Liver (tissue), 8 donors: ENCODE measurements at regions not wholly inside any gene's neighbourhood (a gene's known extent, or its start where the extent isn't known, plus 50 kb on each side); places are given as distances from the start of the nearest gene placed in this dataset.

Experiments used
- DNase-seq: peaks from one replicate; pipeline ENCODE4 v3.0.0-alpha.2; 2017; ENCODE audit warnings: low spot score
- H3K27ac ChIP-seq, 2 donors: one replicate each; pipeline ENCODE4 v1.7.0; 2013; ENCODE audit warnings: inconsistent platforms in 2 of 2, low read length in 2 of 2, control low read depth in 1 of 2, low read depth in 1 of 2, mild to moderate bottlenecking in 1 of 2
- H3K27me3 ChIP-seq, 4 donors: one replicate each; pipeline versions ENCODE4 v1.6.1 to v1.7.0; 2013; ENCODE audit warnings: low read length in 3 of 4, inconsistent platforms in 1 of 4, mild to moderate bottlenecking in 1 of 4, moderate library complexity in 1 of 4; ENCODE audit not compliant: control insufficient read depth in 4 of 4, insufficient read depth in 4 of 4
- H3K36me3 ChIP-seq, 4 donors: one replicate each; pipeline versions ENCODE4 v1.6.1 to v1.7.0; 2013; ENCODE audit warnings: low read length in 3 of 4, mild to moderate bottlenecking in 3 of 4, low read depth in 1 of 4, moderate library complexity in 1 of 4; ENCODE audit not compliant: control insufficient read depth in 4 of 4, insufficient read depth in 3 of 4
- H3K4me1 ChIP-seq, 4 donors: one replicate each; pipeline versions ENCODE4 v1.6.1 to v1.7.0; 2013; ENCODE audit warnings: low read length in 3 of 4, mild to moderate bottlenecking in 3 of 4, moderate library complexity in 1 of 4; ENCODE audit not compliant: control insufficient read depth in 4 of 4, insufficient read depth in 4 of 4
- H3K4me3 ChIP-seq, 3 donors: one replicate each; pipeline versions ENCODE4 v1.6.1 to v1.7.0; 2013; ENCODE audit warnings: low read length in 3 of 3, control low read depth in 1 of 3, low read depth in 1 of 3, mild to moderate bottlenecking in 1 of 3
- H3K9ac ChIP-seq, 2 donors: one replicate each; pipeline ENCODE4 v1.7.0; 2013; ENCODE audit warnings: low read length in 2 of 2, mild to moderate bottlenecking in 2 of 2, moderate library complexity in 2 of 2, control low read depth in 1 of 2, low read depth in 1 of 2
- H3K9me3 ChIP-seq, 4 donors: one replicate each; pipeline versions ENCODE4 v1.6.1 to v1.7.0; 2013; ENCODE audit warnings: low read length in 3 of 4; ENCODE audit not compliant: control insufficient read depth in 4 of 4
- ATF3 ChIP-seq: IDR thresholded peaks from 2 replicates; pipeline ENCODE4 v1.6.1; 2016; ENCODE audit warnings: antibody characterized with exemption
- CTCF ChIP-seq: fragments of 150-350 bp; IDR thresholded peaks from 2 replicates; pipeline ENCODE4 v1.5.1; 2017; ENCODE audit warnings: improper control_type of control experiment, low read depth, low read length; ENCODE audit not compliant: missing input control
- EGR1 ChIP-seq, 2 donors: IDR thresholded peaks; 2 replicates each; pipeline ENCODE4 v1.6.1; 2016 to 2018; ENCODE audit warnings: antibody characterized with exemption in 2 of 2, low read depth in 2 of 2
- FOXA1 ChIP-seq: IDR thresholded peaks from 2 replicates; pipeline ENCODE4 v1.6.1; 2016; ENCODE audit warnings: antibody characterized with exemption
- FOXA2 ChIP-seq: IDR thresholded peaks from 2 replicates; pipeline ENCODE4 v1.6.1; 2016; ENCODE audit warnings: antibody characterized with exemption
- GABPA ChIP-seq, 2 donors: IDR thresholded peaks in 1 of 2; conservative IDR thresholded peaks in 1 of 2; 2 replicates each; pipeline ENCODE4 v1.6.1; 2016; ENCODE audit warnings: antibody characterized with exemption in 2 of 2, mild to moderate bottlenecking in 1 of 2, moderate library complexity in 1 of 2
- HNF4A ChIP-seq, 2 donors: conservative IDR thresholded peaks; 2 replicates each; pipeline ENCODE4 v1.6.1; 2016; ENCODE audit warnings: antibody characterized with exemption in 2 of 2, mild to moderate bottlenecking in 2 of 2
- HNF4G ChIP-seq: IDR thresholded peaks from 2 replicates; pipeline ENCODE4 v1.6.1; 2016; ENCODE audit warnings: antibody characterized with exemption
- JUND ChIP-seq, 2 donors: IDR thresholded peaks; 2 replicates each; pipeline ENCODE4 v1.6.1; 2016; ENCODE audit warnings: antibody characterized with exemption in 2 of 2
- MAX ChIP-seq: IDR thresholded peaks from 2 replicates; pipeline ENCODE4 v1.6.1; 2016; ENCODE audit warnings: antibody characterized with exemption
- NR2F2 ChIP-seq: IDR thresholded peaks from 2 replicates; pipeline ENCODE4 v1.6.1; 2016; ENCODE audit warnings: antibody characterized with exemption
- RAD21 ChIP-seq, 2 donors: IDR thresholded peaks; 2 replicates each; pipeline ENCODE4 v1.6.1; 2016; ENCODE audit warnings: antibody characterized with exemption in 2 of 2, mild to moderate bottlenecking in 2 of 2
- RXRA ChIP-seq, 2 donors: IDR thresholded peaks; 2 replicates each; pipeline ENCODE4 v1.6.1; 2017 to 2018; ENCODE audit warnings: antibody characterized with exemption in 2 of 2, mild to moderate bottlenecking in 1 of 2
- SP1 ChIP-seq: IDR thresholded peaks from 2 replicates; pipeline ENCODE4 v1.6.1; 2018; ENCODE audit warnings: antibody characterized with exemption, mild to moderate bottlenecking
- TAF1 ChIP-seq: conservative IDR thresholded peaks from 2 replicates; pipeline ENCODE4 v1.6.1; 2016; ENCODE audit warnings: antibody characterized with exemption, mild to moderate bottlenecking
- YY1 ChIP-seq: IDR thresholded peaks from 2 replicates; pipeline ENCODE4 v1.6.1; 2016; ENCODE audit warnings: antibody characterized with exemption, mild to moderate bottlenecking
- WGBS: extraction: QIAGEN DNeasy Blood & Tissue Kit; methylation state at CpG from one replicate; pipeline ENCODE4 v1.1.7; 2013; 5-methylcytosine and 5-hydroxymethylcytosine counted together
- TF ChIP-seq, protein P1 (sequence below): IDR thresholded peaks from 2 replicates; pipeline ENCODE4 v1.6.1; 2016; ENCODE audit warnings: antibody characterized with exemption, mild to moderate bottlenecking
- TF ChIP-seq, protein P2 (sequence below): IDR thresholded peaks from 2 replicates; pipeline ENCODE4 v1.6.1; 2016; ENCODE audit warnings: antibody characterized with exemption
- donor health status: healthy.
- donor health status: healthy.
- donor health status: healthy.
- donor health status: healthy.
- donor health status: healthy.

DNA sequence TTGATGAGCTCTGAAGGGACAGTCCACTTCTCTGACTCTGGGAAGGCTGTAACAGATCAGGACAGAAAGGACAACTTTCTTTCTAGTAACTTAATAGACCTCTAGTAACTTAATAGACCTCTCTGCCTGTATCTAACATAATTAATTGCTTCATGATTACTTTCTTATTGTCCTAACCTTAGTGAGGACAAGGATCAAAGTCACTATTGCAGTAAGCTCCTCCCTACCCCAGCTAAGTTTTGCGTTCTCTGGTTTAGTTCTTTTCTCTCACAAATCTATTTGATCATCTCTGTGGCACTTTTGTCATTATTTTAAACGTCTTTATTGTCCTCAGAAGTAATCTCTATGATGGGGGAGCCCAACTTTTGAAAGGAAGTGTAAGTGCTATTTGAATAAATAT is 125.5 kb upstream of the UGP2 start:
- H3K4me3 ChIP-seq = no peak overlapping the region
- TF ChIP-seq FOXA1 (no peak), HNF4G (no peak), ATF3 (no peak), HNF4A (conservative IDR thresholded peaks at IDR 0.05) (peak; percentile 53 to 65), EGR1 (IDR thresholded peaks at IDR 0.05; ENCODE audit: low read depth in 2 of 2) (no peak), RXRA (IDR thresholded peaks at IDR 0.05) (peak in 1 of 2 donors; percentile 32), SP1 (no peak), RAD21 (IDR thresholded peaks at IDR 0.05) (no peak), JUND (IDR thresholded peaks at IDR 0.05) (no peak), NR2F2 (no peak), GABPA (IDR thresholded peaks at IDR 0.05 in 1 of 2, conservative IDR thresholded peaks at IDR 0.05 in 1 of 2) (no peak), YY1 (no peak)
- TF ChIP-seq, protein P1, sequence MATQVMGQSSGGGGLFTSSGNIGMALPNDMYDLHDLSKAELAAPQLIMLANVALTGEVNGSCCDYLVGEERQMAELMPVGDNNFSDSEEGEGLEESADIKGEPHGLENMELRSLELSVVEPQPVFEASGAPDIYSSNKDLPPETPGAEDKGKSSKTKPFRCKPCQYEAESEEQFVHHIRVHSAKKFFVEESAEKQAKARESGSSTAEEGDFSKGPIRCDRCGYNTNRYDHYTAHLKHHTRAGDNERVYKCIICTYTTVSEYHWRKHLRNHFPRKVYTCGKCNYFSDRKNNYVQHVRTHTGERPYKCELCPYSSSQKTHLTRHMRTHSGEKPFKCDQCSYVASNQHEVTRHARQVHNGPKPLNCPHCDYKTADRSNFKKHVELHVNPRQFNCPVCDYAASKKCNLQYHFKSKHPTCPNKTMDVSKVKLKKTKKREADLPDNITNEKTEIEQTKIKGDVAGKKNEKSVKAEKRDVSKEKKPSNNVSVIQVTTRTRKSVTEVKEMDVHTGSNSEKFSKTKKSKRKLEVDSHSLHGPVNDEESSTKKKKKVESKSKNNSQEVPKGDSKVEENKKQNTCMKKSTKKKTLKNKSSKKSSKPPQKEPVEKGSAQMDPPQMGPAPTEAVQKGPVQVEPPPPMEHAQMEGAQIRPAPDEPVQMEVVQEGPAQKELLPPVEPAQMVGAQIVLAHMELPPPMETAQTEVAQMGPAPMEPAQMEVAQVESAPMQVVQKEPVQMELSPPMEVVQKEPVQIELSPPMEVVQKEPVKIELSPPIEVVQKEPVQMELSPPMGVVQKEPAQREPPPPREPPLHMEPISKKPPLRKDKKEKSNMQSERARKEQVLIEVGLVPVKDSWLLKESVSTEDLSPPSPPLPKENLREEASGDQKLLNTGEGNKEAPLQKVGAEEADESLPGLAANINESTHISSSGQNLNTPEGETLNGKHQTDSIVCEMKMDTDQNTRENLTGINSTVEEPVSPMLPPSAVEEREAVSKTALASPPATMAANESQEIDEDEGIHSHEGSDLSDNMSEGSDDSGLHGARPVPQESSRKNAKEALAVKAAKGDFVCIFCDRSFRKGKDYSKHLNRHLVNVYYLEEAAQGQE = no peak
- TF ChIP-seq, protein P2, sequence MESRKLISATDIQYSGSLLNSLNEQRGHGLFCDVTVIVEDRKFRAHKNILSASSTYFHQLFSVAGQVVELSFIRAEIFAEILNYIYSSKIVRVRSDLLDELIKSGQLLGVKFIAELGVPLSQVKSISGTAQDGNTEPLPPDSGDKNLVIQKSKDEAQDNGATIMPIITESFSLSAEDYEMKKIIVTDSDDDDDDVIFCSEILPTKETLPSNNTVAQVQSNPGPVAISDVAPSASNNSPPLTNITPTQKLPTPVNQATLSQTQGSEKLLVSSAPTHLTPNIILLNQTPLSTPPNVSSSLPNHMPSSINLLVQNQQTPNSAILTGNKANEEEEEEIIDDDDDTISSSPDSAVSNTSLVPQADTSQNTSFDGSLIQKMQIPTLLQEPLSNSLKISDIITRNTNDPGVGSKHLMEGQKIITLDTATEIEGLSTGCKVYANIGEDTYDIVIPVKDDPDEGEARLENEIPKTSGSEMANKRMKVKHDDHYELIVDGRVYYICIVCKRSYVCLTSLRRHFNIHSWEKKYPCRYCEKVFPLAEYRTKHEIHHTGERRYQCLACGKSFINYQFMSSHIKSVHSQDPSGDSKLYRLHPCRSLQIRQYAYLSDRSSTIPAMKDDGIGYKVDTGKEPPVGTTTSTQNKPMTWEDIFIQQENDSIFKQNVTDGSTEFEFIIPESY = no peak
- H3K9me3 ChIP-seq = no peaks in the 10 kb centered on the region
- 28% methylated on average over 2 of the region's 2 CpGs for WGBS
- H3K27ac ChIP-seq = no peak overlapping the region
- peaks cover 4 to 16% (median 10%) of the 10 kb centered on the region in 4 donors for H3K4me1 ChIP-seq
- no peaks in the 10 kb centered on the region for H3K36me3 ChIP-seq
- DNase-seq = no peak
- H3K27me3 ChIP-seq = no peaks in the 10 kb centered on the region
- H3K9ac ChIP-seq = no peak overlapping the region

- Histone ChIP-seq H3K4me3 (no peak overlapping the region), H3K9ac (no peak overlapping the region), H3K9me3 (no peaks in the 10 kb centered on the region), H3K27ac (no peak overlapping the region), H3K4me1 (peaks cover 7 to 27% (median 19%) of the 10 kb centered on the region in 4 donors), H3K27me3 (no peaks in the 10 kb centered on the region), H3K36me3 (no peaks in the 10 kb centered on the region)
- DNase-seq = no peak
- 93% methylated on average over 1 of the region's 1 CpG for WGBS
- no peak for TF ChIP-seq ATF3
- no peak for TF ChIP-seq GABPA (IDR thresholded peaks at IDR 0.05 in 1 of 2, conservative IDR thresholded peaks at IDR 0.05 in 1 of 2)
- no peak for TF ChIP-seq MAX
- no peak for TF ChIP-seq EGR1 (IDR thresholded peaks at IDR 0.05; ENCODE audit: low read depth in 2 of 2)
- TF ChIP-seq NR2F2 = no peak
- no peak for TF ChIP-seq YY1
- no peak for TF ChIP-seq FOXA2
- TF ChIP-seq, protein P2 = no peak
- no peak for TF ChIP-seq HNF4A (conservative IDR thresholded peaks at IDR 0.05)
- TF ChIP-seq SP1 = no peak
- TF ChIP-seq HNF4G = no peak
- TF ChIP-seq FOXA1 = no peak
- TF ChIP-seq RXRA (IDR thresholded peaks at IDR 0.05) = no peak
- TF ChIP-seq RAD21 (IDR thresholded peaks at IDR 0.05) = no peak
- no peak for TF ChIP-seq CTCF
- no peak for TF ChIP-seq JUND (IDR thresholded peaks at IDR 0.05)
- TF ChIP-seq TAF1 = no peak
These were observed 122.6 kb upstream of the UGP2 start for GRCh38 chr2:63719052-63719451.
